ENCODE measurements at regions not wholly inside any gene's neighbourhood (a gene's known extent, or its start where the extent isn't known, plus 50 kb on each side); places are given as distances from the start of the nearest gene placed in this dataset.

DNA sequence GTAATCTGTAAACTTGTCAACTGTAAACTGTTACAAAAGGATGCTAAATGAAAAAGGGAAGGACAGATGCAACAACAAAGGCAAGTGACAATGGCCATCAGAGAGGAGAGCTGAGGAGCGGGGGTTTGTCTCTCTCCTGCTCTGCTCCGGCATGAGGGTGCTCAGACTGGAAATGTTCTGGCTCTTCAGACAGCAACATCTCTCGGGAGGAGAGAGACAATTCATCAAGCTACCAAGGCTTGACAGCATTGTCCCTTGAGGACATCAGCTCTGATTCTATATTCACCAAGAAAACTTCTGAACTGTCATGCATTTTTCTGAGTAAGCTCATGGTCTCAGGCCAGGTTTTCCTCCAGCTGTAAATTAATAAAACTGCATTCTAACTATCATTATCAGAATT, 408.2 kb downstream of the IGSF11 start:
- intact Hi-C loops (cut with DNase I) = no loop called here
- no peaks in the 10 kb centered on the region for H3K27me3 ChIP-seq
- WGBS, 2 donors = 40 to 55% methylated on average over 3 of the region's 3 CpGs
- no peaks in the 10 kb centered on the region for H3K36me3 ChIP-seq
- no peak overlapping the region for H3K27ac ChIP-seq
- no peak overlapping the region for H3K4me3 ChIP-seq (replicated peaks in 1 of 3)
- no peaks in the 10 kb centered on the region for H3K4me1 ChIP-seq
- DNase-seq = no peak
- TF ChIP-seq, protein P1, sequence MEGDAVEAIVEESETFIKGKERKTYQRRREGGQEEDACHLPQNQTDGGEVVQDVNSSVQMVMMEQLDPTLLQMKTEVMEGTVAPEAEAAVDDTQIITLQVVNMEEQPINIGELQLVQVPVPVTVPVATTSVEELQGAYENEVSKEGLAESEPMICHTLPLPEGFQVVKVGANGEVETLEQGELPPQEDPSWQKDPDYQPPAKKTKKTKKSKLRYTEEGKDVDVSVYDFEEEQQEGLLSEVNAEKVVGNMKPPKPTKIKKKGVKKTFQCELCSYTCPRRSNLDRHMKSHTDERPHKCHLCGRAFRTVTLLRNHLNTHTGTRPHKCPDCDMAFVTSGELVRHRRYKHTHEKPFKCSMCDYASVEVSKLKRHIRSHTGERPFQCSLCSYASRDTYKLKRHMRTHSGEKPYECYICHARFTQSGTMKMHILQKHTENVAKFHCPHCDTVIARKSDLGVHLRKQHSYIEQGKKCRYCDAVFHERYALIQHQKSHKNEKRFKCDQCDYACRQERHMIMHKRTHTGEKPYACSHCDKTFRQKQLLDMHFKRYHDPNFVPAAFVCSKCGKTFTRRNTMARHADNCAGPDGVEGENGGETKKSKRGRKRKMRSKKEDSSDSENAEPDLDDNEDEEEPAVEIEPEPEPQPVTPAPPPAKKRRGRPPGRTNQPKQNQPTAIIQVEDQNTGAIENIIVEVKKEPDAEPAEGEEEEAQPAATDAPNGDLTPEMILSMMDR (IDR thresholded peaks at IDR 0.05) = no peak
- no peak for TF ChIP-seq POLR2A (IDR thresholded peaks at IDR 0.05)
- H3K9me3 ChIP-seq = no peaks in the 10 kb centered on the region

DNA sequence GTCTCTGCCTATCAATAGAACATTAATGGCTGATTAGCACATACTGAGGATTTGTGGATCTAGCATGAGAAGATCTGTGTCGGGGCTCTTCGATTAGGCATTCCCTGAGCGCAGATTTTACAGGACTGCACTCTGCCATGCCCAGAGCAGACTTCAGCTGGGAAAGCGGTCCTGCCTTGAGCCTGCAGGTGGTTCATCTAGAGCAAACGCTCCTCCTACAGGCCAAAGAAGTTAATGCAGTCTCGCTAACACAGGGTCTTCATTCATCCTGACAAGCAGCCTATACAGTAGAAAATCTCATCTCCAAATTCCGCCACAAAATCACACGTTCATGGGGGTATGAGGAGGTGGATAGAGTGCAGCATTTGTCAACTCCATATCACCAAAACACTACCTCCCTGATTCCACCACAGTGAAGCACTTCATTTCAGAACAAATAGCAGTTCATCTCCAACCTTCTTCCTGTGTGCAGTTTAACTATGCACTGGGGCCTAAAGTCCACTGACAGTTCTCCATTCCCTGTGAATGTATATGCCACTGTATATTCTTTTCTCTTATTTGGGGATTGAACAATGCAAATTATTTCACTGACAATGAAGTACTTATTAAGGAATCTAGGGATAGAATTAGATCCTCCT, 405.8 kb downstream of the IGSF11 start:
- 9 to 11% methylated on average over 7 to 8 of the region's 8 CpGs for WGBS, 2 donors
- intact Hi-C loops (cut with DNase I) = no loop called here

DNA sequence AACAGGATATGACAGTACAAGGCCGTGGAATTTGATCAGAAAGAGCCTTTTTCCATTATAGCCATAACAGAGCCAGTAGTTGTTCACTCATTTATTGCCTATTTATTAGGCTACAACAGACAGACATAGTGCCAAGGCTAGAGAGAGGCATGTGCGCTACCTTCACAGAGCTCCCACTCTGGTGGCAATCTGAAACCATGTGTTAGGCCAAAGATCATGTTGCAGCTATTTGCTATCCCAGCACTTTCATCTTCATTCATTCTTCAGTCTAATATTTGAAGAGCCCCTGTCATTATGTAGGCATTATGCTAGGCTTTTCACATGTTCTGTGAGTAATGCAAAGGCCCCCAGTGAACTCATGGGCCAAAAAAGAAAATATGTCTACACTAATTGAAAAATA, 404.8 kb downstream of the IGSF11 start:
- no peak for DNase-seq
- TF ChIP-seq, protein P1 (IDR thresholded peaks at IDR 0.05) = no peak
- TF ChIP-seq POLR2A (IDR thresholded peaks at IDR 0.05) = no peak
- Histone ChIP-seq H3K36me3 (no peaks in the 10 kb centered on the region), H3K4me1 (no peaks in the 10 kb centered on the region), H3K4me3 (replicated peaks in 1 of 3) (no peak overlapping the region), H3K27ac (no peak overlapping the region), H3K27me3 (no peaks in the 10 kb centered on the region), H3K9me3 (no peaks in the 10 kb centered on the region)
- 88 to 92% methylated on average over 2 of the region's 2 CpGs for WGBS, 2 donors
- intact Hi-C loops (cut with DNase I) = no loop called here

More for the DNA sequence above, 405.8 kb downstream of the IGSF11 start:
- no peaks in the 10 kb centered on the region for H3K9me3 ChIP-seq
- H3K36me3 ChIP-seq = no peaks in the 10 kb centered on the region
- TF ChIP-seq POLR2A (IDR thresholded peaks at IDR 0.05) = no peak
- TF ChIP-seq, protein P1 (IDR thresholded peaks at IDR 0.05) = peak in 5 of 6 experiments; percentile 22 to 63 (median 44)
- H3K27ac ChIP-seq = no peak overlapping the region
- H3K27me3 ChIP-seq = no peaks in the 10 kb centered on the region
- DNase-seq = peak; percentile 34 to 43
- H3K4me1 ChIP-seq = no peaks in the 10 kb centered on the region
- no peak overlapping the region for H3K4me3 ChIP-seq (replicated peaks in 1 of 3)

DNA sequence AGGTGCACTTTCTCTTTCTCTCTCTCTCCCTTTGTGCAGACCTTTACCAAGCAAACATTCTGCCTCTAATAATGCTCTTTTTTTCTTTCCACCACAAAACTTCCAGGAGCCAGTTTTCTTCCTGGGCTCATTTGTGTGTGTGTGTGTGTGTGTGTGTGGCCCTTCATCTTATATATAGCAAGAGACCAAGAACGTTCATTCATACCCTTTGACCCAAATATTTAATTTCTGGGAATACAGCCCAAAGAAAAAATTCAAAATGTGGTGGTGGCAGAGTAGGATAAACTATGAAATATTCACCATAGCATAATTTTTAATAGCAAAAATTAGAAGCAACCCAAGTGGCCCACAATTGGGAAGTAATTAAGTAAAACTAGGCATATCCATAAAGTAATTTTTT, 398.9 kb downstream of the IGSF11 start:
- TF ChIP-seq, protein P1 (IDR thresholded peaks at IDR 0.05) = no peak
- H3K9me3 ChIP-seq = no peaks in the 10 kb centered on the region
- 45 to 57% methylated on average over 1 of the region's 1 CpG for WGBS, 2 donors
- H3K4me1 ChIP-seq = no peaks in the 10 kb centered on the region
- DNase-seq = no peak
- H3K27me3 ChIP-seq = no peaks in the 10 kb centered on the region
- intact Hi-C loops (cut with DNase I) = no loop called here
- no peak overlapping the region for H3K27ac ChIP-seq
- H3K36me3 ChIP-seq = no peaks in the 10 kb centered on the region
- H3K4me3 ChIP-seq (replicated peaks in 1 of 3) = no peak overlapping the region

DNA sequence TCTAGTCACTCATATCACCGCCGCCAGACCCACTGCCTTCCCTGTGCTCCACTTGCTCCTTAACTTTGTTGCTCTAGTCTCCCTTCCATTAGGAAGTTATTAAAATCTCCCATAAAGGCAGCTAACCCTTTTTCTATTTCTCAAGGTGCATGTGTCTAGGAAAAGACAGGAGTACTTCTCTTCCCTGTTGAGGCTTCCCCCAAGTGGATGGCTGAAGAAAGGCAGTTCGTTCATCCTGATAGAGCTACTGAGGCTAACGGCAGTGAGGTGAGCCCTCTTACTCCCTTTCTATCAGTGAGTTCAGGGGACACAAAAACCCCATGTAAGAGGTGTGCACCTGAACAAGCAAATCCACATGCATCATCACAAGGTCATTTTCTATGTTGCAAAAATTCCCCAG, 397.8 kb downstream of the IGSF11 start:
- no peaks in the 10 kb centered on the region for H3K36me3 ChIP-seq
- TF ChIP-seq, protein P1 (IDR thresholded peaks at IDR 0.05) = no peak
- TF ChIP-seq POLR2A (IDR thresholded peaks at IDR 0.05) = no peak
- no peak for DNase-seq
- no peak overlapping the region for H3K4me3 ChIP-seq (replicated peaks in 1 of 3)
- no peaks in the 10 kb centered on the region for H3K27me3 ChIP-seq
- WGBS, 2 donors = 51 to 60% methylated on average over 3 to 4 of the region's 4 CpGs
- H3K4me1 ChIP-seq = no peaks in the 10 kb centered on the region
- H3K9me3 ChIP-seq = no peaks in the 10 kb centered on the region
- H3K27ac ChIP-seq = no peak overlapping the region
- intact Hi-C loops (cut with DNase I) = no loop called here

All from thyroid gland (tissue), 4 donors.